ENCODE measurements at regions not wholly inside any gene's neighbourhood (a gene's known extent, or its start where the extent isn't known, plus 50 kb on each side); places are given as distances from the start of the nearest gene placed in this dataset.

GRCh38 chr3:109687626-109688025 is 350.3 kb upstream of the DPPA4 start (continued):
- no peak for TF ChIP-seq HNRNPUL1 (IDR thresholded peaks at IDR 0.05; ENCODE audit: low read length)
- TF ChIP-seq ZNF41 (CRISPR knock-in tag; conservative IDR thresholded peaks at IDR 0.05) = no peak

GRCh38 chr3:109696932-109697331 is 359.6 kb upstream of the DPPA4 start:
- in situ Hi-C loops (cut with MboI) = no loop called here
- Histone ChIP-seq H3K9ac (ENCODE audit: insufficient read depth in 1 of 2, low read depth in 2 of 2, low read length in 2 of 2) (no peak overlapping the region), H3K36me3 (ENCODE audit: control insufficient read depth, insufficient read depth, low read length) (no peaks in the 10 kb centered on the region), H3K9me3 (replicated peaks; ENCODE audit: control insufficient read depth, insufficient read depth, low read depth, low read length) (no peaks in the 10 kb centered on the region), H3K9me1 (ENCODE audit: control insufficient read depth, insufficient read depth, low read length) (no peaks in the 10 kb centered on the region), H3K4me1 (replicated peaks in 1 of 2; ENCODE audit: control insufficient read depth in 2 of 2, insufficient read depth in 2 of 2, low read length in 2 of 2) (no peaks in the 10 kb centered on the region), H4K20me1 (replicated peaks; ENCODE audit: control insufficient read depth, insufficient read depth, low read length) (no peaks in the 10 kb centered on the region), H3K79me2 (ENCODE audit: control insufficient read depth, insufficient read depth, low read length) (no peaks in the 10 kb centered on the region), H3K4me3 (no peak overlapping the region), H3K4me2 (ENCODE audit: insufficient read depth, low read length) (no peak overlapping the region), H3K27me3 (ENCODE audit: control insufficient read depth in 2 of 2, insufficient read depth in 2 of 2, low read length in 2 of 2) (no peaks in the 10 kb centered on the region), H2AFZ (ENCODE audit: low read depth, low read length) (no peak overlapping the region), H3K27ac (ENCODE audit: extremely low read depth, low read depth, low read length) (no peak overlapping the region)
- no peak for ATAC-seq
- POLR2A ChIA-PET = no interaction called here
- intact Hi-C loops (cut with micrococcal nuclease) = no loop called here
- no TSS peak for BruUV-seq (replicated peaks)
- no peak for DNase-seq (ENCODE audit: extremely low read depth in 1 of 4, low spot score in 3 of 4)
- no peak for FAIRE-seq
- CTCF ChIA-PET (ENCODE audit: low intra/inter-chr PET ratio) = no interaction called here
- no peak for TF ChIP-seq UBTF (IDR thresholded peaks at IDR 0.05; ENCODE audit: borderline replicate concordance in 1 of 2, low read depth in 2 of 2, low read length in 2 of 2)
- TF ChIP-seq NR1H2 (CRISPR knock-in tag; IDR thresholded peaks at IDR 0.05) = no peak
- no peak for TF ChIP-seq HOMEZ (CRISPR knock-in tag; IDR thresholded peaks at IDR 0.05)
- no peak for TF ChIP-seq ZNF184 (CRISPR knock-in tag; IDR thresholded peaks at IDR 0.05)
- TF ChIP-seq SREBF1 (IDR thresholded peaks at IDR 0.05; ENCODE audit: borderline replicate concordance, low read depth, low read length) = no peak
- no peak for TF ChIP-seq BMI1 (IDR thresholded peaks at IDR 0.05; ENCODE audit: low read length)
- TF ChIP-seq ID3 (CRISPR knock-in tag; IDR thresholded peaks at IDR 0.05) = no peak
- TF ChIP-seq ID3 (tag; IDR thresholded peaks at IDR 0.05) = no peak
- TF ChIP-seq ZNF41 (CRISPR knock-in tag; conservative IDR thresholded peaks at IDR 0.05) = no peak
- no peak for TF ChIP-seq CGGBP1 (CRISPR knock-in tag; IDR thresholded peaks at IDR 0.05)
- TF ChIP-seq ZEB2 (IDR thresholded peaks at IDR 0.05) = no peak
- TF ChIP-seq ZFP1 (CRISPR knock-in tag; IDR thresholded peaks at IDR 0.05) = no peak
- no peak for TF ChIP-seq MCM3 (IDR thresholded peaks at IDR 0.05)
- TF ChIP-seq NFIX (CRISPR knock-in tag; IDR thresholded peaks at IDR 0.05; ENCODE audit: low read depth) = no peak
- TF ChIP-seq CHCHD3 (CRISPR knock-in tag; IDR thresholded peaks at IDR 0.05) = no peak
- TF ChIP-seq PURB (CRISPR knock-in tag; IDR thresholded peaks at IDR 0.05; ENCODE audit: low read depth) = no peak
- no peak for TF ChIP-seq RUNX1 (IDR thresholded peaks at IDR 0.05; ENCODE audit: low read depth)
- no peak for TF ChIP-seq ZNF23 (CRISPR knock-in tag; IDR thresholded peaks at IDR 0.05)
- no peak for TF ChIP-seq LARP7 (IDR thresholded peaks at IDR 0.05)
- TF ChIP-seq HDAC1 (IDR thresholded peaks at IDR 0.05) = no peak

Data from K562 (cell line).